Parathyroid adenoma (tissue), 2 donors: ENCODE measurements at regions not wholly inside any gene's neighbourhood (a gene's known extent, or its start where the extent isn't known, plus 50 kb on each side); places are given as distances from the start of the nearest gene placed in this dataset.

Experiments
- H2AFZ ChIP-seq: fragments of 300-600 bp; sonication (generic); one replicate; pipeline ENCODE4 v1.7.0; 2017; ENCODE audit warnings: antibody characterized with exemption, mild to moderate bottlenecking
- H3K27ac ChIP-seq: fragments of 300-600 bp; sonication (generic); one replicate; pipeline ENCODE4 v1.7.0; 2017
- H3K27me3 ChIP-seq: fragments of 300-600 bp; sonication (generic); one replicate; pipeline ENCODE4 v1.7.0; 2017; ENCODE audit warnings: low read length; ENCODE audit not compliant: control insufficient read depth, insufficient read depth
- H3K36me3 ChIP-seq: fragments of 300-600 bp; sonication (generic); one replicate; pipeline ENCODE4 v1.7.0; 2017; ENCODE audit warnings: low read length; ENCODE audit not compliant: control insufficient read depth, insufficient read depth
- H3K4me1 ChIP-seq: fragments of 300-600 bp; sonication (generic); one replicate; pipeline ENCODE4 v1.7.0; 2017; ENCODE audit warnings: control low read depth
- H3K4me2 ChIP-seq: fragments of 300-600 bp; sonication (generic); one replicate; pipeline ENCODE4 v1.7.0; 2017; ENCODE audit warnings: low read length
- H3K4me3 ChIP-seq: fragments of 300-600 bp; sonication (generic); one replicate; pipeline ENCODE4 v1.7.0; 2017; ENCODE audit warnings: low read depth, low read length
- H3K79me2 ChIP-seq: fragments of 300-600 bp; sonication (generic); one replicate; pipeline ENCODE4 v1.7.0; 2017; ENCODE audit warnings: control low read depth
- H3K9ac ChIP-seq: fragments of 300-600 bp; sonication (generic); one replicate; pipeline ENCODE4 v1.7.0; 2017; ENCODE audit warnings: mild to moderate bottlenecking
- H3K9me3 ChIP-seq: fragments of 300-600 bp; sonication (generic); one replicate; pipeline ENCODE4 v1.7.0; 2017; ENCODE audit warnings: low read length; ENCODE audit not compliant: control insufficient read depth
- CTCF ChIP-seq: fragments of 300-600 bp; sonication (generic); IDR thresholded peaks from one replicate; pipeline ENCODE4 v1.7.0; 2017; ENCODE audit warnings: antibody characterized with exemption, mild to moderate bottlenecking
- donor health status: primary hyperparathyroidism.

GRCh38 chrX:19281256-19281655 is 62.5 kb upstream of the PDHA1 start:
- H3K4me2 ChIP-seq: no peak overlapping the region
- H3K27me3 ChIP-seq: no peaks in the 10 kb centered on the region
- no peak for TF ChIP-seq CTCF
- H2AFZ ChIP-seq: no peak overlapping the region
- no peaks in the 10 kb centered on the region for H3K4me1 ChIP-seq
- H3K9me3 ChIP-seq: no peaks in the 10 kb centered on the region
- no peaks in the 10 kb centered on the region for H3K79me2 ChIP-seq
- no peak overlapping the region for H3K9ac ChIP-seq
- no peak overlapping the region for H3K27ac ChIP-seq
- no peaks in the 10 kb centered on the region for H3K36me3 ChIP-seq
- no peak overlapping the region for H3K4me3 ChIP-seq

- no peak for TF ChIP-seq CTCF
- H2AFZ ChIP-seq: no peak overlapping the region
- H3K4me1 ChIP-seq: no peaks in the 10 kb centered on the region
- no peak overlapping the region for H3K4me3 ChIP-seq
- H3K27me3 ChIP-seq: no peaks in the 10 kb centered on the region
- no peaks in the 10 kb centered on the region for H3K36me3 ChIP-seq
- no peaks in the 10 kb centered on the region for H3K79me2 ChIP-seq
- no peak overlapping the region for H3K9ac ChIP-seq
- no peak overlapping the region for H3K4me2 ChIP-seq
- no peaks in the 10 kb centered on the region for H3K9me3 ChIP-seq
- H3K27ac ChIP-seq: no peak overlapping the region
Observed at GRCh38 chrX:19283597-19284339, 60.0 kb upstream of the PDHA1 start.

- Histone ChIP-seq H2AFZ (no peak overlapping the region), H3K27ac (no peak overlapping the region), H3K36me3 (no peaks in the 10 kb centered on the region), H3K4me1 (no peaks in the 10 kb centered on the region), H3K9ac (no peak overlapping the region), H3K27me3 (no peaks in the 10 kb centered on the region), H3K4me3 (no peak overlapping the region), H3K4me2 (no peak overlapping the region), H3K79me2 (no peaks in the 10 kb centered on the region), H3K9me3 (no peaks in the 10 kb centered on the region)
- no peak for TF ChIP-seq CTCF
Observed at GRCh38 chrX:19285857-19286256, 57.9 kb upstream of the PDHA1 start.

DNA sequence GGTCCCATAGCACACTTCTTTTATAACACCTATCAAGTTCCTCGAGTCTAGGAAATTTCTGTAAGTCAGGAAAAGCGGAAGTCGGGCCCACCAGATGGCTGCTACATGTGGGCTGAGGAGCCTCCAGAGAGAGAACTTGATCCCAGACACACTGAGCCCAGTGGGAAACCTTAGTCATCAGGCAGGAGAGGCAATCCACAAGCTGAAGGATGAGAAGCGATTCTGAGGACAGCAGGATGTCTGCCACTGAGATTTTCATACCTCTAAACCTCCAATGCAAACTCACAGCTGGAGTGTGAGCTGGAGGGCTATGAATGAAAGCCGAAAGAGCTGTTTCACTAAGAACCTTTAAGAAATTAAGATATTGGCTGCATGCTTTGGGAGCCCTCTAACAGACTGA is 52.6 kb upstream of the PDHA1 start:
- no peak overlapping the region for H2AFZ ChIP-seq
- H3K27ac ChIP-seq: no peak overlapping the region

More for the DNA sequence above, 52.6 kb upstream of the PDHA1 start:
- Histone ChIP-seq H3K4me1 (no peaks in the 10 kb centered on the region), H3K4me2 (no peak overlapping the region), H3K9ac (no peak overlapping the region), H3K27me3 (no peaks in the 10 kb centered on the region), H3K4me3 (no peak overlapping the region), H3K79me2 (no peaks in the 10 kb centered on the region), H3K36me3 (no peaks in the 10 kb centered on the region), H3K9me3 (no peaks in the 10 kb centered on the region)
- TF ChIP-seq CTCF: no peak
